Kidney (tissue), 13 donors: ENCODE measurements at regions not wholly inside any gene's neighbourhood (a gene's known extent, or its start where the extent isn't known, plus 50 kb on each side); places are given as distances from the start of the nearest gene placed in this dataset.

ENCODE experiments used
- DNase-seq, 5 donors: peaks; one replicate each; pipeline ENCODE4 v3.0.0-alpha.2; 2013 to 2020
- FAIRE-seq: peaks from 2 replicates; lab custom pipeline; 2012; peaks lifted over from hg19 to GRCh38; lab: Jason Lieb, UNC
- H3K27ac ChIP-seq, 2 donors: one replicate each; pipeline ENCODE4 v1.7.0; 2013; ENCODE audit warnings: low read depth in 2 of 2, low read length in 2 of 2, inconsistent platforms in 1 of 2
- H3K27me3 ChIP-seq: one replicate; pipeline ENCODE4 v1.7.1; 2013; ENCODE audit warnings: low read length, inconsistent platforms; ENCODE audit not compliant: control insufficient read depth, insufficient read depth
- H3K36me3 ChIP-seq, 3 donors: one replicate each; pipeline versions ENCODE4 v1.7.0 to v1.7.1; 2013; ENCODE audit warnings: low read length in 3 of 3, control low read depth in 1 of 3, inconsistent platforms in 1 of 3; ENCODE audit not compliant: insufficient read depth in 3 of 3, control insufficient read depth in 2 of 3
- H3K4me1 ChIP-seq, 3 donors: one replicate each; pipeline versions ENCODE4 v1.7.0 to v1.7.1; 2013; ENCODE audit warnings: low read length in 3 of 3, inconsistent platforms in 1 of 3, low read depth in 1 of 3; ENCODE audit not compliant: control insufficient read depth in 2 of 3, insufficient read depth in 2 of 3
- H3K4me3 ChIP-seq, 3 donors: one replicate each; pipeline versions ENCODE4 v1.7.0 to v1.8.1; 2013; ENCODE audit warnings: low read length in 3 of 3, control low read depth in 1 of 3, inconsistent platforms in 1 of 3
- H3K9ac ChIP-seq, 3 donors: one replicate each; pipeline versions ENCODE4 v1.7.0 to v1.7.1; 2013; ENCODE audit warnings: low read length in 3 of 3, control low read depth in 1 of 3, inconsistent platforms in 1 of 3
- H3K9me3 ChIP-seq, 3 donors: one replicate each; pipeline versions ENCODE4 v1.7.0 to v1.7.1; 2013; ENCODE audit warnings: low read length in 3 of 3, control low read depth in 1 of 3, inconsistent platforms in 1 of 3; ENCODE audit not compliant: control insufficient read depth in 2 of 3, insufficient read depth in 1 of 3
- intact Hi-C: fragments of 100-400 bp; cut with DNase I; formaldehyde crosslinking; loops from one replicate; pipeline ENCODE4 v1.11.1; 2022
- TF ChIP-seq, protein P1 (sequence below): IDR thresholded peaks from 3 replicates; pipeline ENCODE4 v1.5.1; 2012; ENCODE audit warnings: mild to moderate bottlenecking, moderate library complexity, borderline replicate concordance; ENCODE audit not compliant: insufficient read depth; ENCODE audit errors: extremely low read depth
- donor health status: control.
- donor health status: control.
- donor health status: control.
- donor health status: control.
- donor health status: control.
- donor health status: DM: yes; HTN: yes; CAD: no.
- donor health status: Normal renal cell carcinoma (clear cell type).

DNA sequence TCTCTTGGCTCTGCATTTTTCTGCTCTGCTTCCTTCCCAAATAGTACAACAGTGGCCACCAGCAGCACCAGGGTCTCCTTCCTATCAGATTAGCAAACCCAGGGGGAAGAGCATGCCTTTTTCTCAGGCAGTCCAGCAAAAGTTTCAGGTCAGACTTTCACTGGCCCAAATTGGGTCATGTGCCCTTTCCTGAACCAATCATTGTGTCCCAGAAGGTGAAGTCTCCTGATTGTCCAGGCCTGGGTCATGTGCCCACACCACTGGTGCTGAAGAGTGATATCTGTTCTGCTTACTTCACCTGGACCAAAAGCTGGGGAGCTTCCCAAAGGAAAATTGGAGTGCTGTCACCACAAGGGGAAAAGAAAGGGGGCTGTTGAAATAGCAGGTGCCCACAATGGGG, 64.1 kb upstream of the ALX4 start:
- Histone ChIP-seq H3K9me3 (peaks cover 0 to 6% (median 2%) of the 10 kb centered on the region in 3 donors), H3K27me3 (no peaks in the 10 kb centered on the region), H3K9ac (no peak overlapping the region), H3K4me1 (no peaks in the 10 kb centered on the region), H3K4me3 (no peak overlapping the region), H3K36me3 (no peaks in the 10 kb centered on the region), H3K27ac (no peak overlapping the region)
- TF ChIP-seq, protein P1, sequence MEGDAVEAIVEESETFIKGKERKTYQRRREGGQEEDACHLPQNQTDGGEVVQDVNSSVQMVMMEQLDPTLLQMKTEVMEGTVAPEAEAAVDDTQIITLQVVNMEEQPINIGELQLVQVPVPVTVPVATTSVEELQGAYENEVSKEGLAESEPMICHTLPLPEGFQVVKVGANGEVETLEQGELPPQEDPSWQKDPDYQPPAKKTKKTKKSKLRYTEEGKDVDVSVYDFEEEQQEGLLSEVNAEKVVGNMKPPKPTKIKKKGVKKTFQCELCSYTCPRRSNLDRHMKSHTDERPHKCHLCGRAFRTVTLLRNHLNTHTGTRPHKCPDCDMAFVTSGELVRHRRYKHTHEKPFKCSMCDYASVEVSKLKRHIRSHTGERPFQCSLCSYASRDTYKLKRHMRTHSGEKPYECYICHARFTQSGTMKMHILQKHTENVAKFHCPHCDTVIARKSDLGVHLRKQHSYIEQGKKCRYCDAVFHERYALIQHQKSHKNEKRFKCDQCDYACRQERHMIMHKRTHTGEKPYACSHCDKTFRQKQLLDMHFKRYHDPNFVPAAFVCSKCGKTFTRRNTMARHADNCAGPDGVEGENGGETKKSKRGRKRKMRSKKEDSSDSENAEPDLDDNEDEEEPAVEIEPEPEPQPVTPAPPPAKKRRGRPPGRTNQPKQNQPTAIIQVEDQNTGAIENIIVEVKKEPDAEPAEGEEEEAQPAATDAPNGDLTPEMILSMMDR: no peak
- DNase-seq: no peak
- intact Hi-C loops: no loop called here
- FAIRE-seq: no peak

DNA sequence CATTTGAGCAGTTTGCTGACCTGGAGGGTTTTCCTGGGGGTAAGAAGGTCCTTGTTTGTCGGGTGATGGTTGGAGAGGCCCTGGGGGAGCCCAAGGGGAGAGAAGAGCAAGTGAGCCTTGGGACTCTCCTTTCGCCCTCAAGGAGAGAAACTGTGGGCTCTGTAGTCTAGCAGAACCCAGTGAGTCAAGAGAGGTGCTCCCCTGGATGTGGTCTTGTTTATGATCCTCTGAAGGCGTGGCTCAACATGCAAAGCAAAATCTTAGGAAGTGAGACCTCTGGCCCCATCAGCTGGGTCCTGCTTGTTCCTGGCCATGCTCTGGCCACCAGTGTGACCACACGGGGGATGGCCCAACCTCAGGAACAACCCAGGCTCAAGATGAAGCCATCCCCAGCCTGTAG, 66.5 kb upstream of the ALX4 start:
- H3K9ac ChIP-seq: no peak overlapping the region
- no peaks in the 10 kb centered on the region for H3K27me3 ChIP-seq
- FAIRE-seq (no peak), DNase-seq (no peak)
- no peak overlapping the region for H3K27ac ChIP-seq
- H3K4me3 ChIP-seq: no peak overlapping the region
- intact Hi-C loops: no loop called here
- no peaks in the 10 kb centered on the region for H3K36me3 ChIP-seq
- peaks cover 0 to 6% (median 2%) of the 10 kb centered on the region in 3 donors for H3K9me3 ChIP-seq
- TF ChIP-seq, protein P1: no peak
- H3K4me1 ChIP-seq: no peaks in the 10 kb centered on the region

DNA sequence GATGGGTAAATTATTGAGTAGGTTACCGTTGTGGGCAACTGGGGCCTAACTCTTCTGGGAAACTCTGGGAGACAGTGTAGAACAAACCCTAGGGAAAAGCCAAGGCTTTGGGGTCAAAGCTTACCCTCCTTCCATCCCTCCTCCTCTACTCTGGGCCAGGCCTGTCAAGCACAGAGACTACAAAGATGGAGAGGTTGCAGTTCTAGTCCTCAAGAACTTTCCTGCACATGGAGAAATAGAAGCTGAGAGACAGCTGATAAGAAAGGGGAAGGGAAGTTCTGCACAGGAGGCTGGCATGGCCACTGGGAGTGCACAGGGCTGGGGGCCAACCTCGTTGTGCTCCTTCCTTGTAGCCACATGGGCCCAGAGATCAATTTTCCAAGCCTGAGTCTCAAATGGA, 67.2 kb upstream of the ALX4 start:
- FAIRE-seq (no peak), DNase-seq (no peak)
- no peak overlapping the region for H3K27ac ChIP-seq
- H3K4me1 ChIP-seq: no peaks in the 10 kb centered on the region
- intact Hi-C loops: no loop called here
- no peaks in the 10 kb centered on the region for H3K36me3 ChIP-seq
- no peaks in the 10 kb centered on the region for H3K27me3 ChIP-seq
- H3K9ac ChIP-seq: no peak overlapping the region
- H3K9me3 ChIP-seq: peaks cover 0 to 6% (median 2%) of the 10 kb centered on the region in 3 donors
- TF ChIP-seq, protein P1: no peak
- no peak overlapping the region for H3K4me3 ChIP-seq

DNA sequence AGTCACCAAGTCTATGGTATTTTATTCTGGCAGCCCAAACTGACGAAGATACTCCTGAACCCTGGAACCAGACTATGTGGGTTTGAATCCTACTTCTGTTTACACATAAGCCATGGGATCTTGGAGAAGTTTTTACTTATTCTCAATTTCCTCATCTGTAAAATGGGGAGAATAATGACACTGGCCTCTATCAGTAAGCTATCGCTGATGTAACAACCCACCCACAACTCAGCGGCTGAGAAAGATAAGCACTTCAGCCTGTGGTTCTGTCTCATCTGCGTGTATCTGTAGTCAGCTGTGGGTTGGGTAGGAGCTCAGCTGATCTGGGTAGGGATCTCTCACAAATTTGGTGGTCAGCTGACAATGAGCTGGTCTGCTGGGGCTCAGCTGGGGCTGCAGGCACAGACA, 68.0 kb upstream of the ALX4 start:
- Histone ChIP-seq H3K4me1 (no peaks in the 10 kb centered on the region), H3K9me3 (peaks cover 0 to 6% (median 2%) of the 10 kb centered on the region in 3 donors), H3K4me3 (no peak overlapping the region), H3K36me3 (no peaks in the 10 kb centered on the region), H3K27me3 (no peaks in the 10 kb centered on the region), H3K9ac (no peak overlapping the region), H3K27ac (no peak overlapping the region)
- intact Hi-C loops: no loop called here
- TF ChIP-seq, protein P1: no peak
- FAIRE-seq (no peak), DNase-seq (no peak)
